Amygdala (tissue), 56 donors: ENCODE measurements at regions not wholly inside any gene's neighbourhood (a gene's known extent, or its start where the extent isn't known, plus 50 kb on each side); places are given as distances from the start of the nearest gene placed in this dataset.

Source experiments
- DNase-seq, 56 donors: peaks; one replicate each; lab custom pipeline; 2025; lab: John Stamatoyannopoulos, UW

DNA sequence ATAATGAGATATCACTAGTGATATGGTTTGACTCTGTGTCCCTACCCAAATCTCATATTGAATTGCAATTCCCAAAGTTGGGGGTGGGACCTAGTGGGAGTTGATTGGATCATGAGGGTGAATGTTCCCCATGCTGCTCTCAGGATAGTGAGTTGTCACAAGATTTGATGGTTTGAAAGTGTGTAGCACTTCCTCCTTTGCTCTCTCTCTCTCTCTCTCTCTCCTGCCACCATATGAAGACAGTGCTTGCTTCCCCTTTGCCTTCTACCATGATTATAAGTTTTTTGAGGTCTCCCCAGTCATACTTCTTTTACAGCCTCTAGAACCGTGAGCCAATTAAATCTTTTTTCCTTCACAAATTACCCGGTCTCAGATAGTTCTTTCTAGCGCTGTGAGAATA is 1002.0 kb upstream of the ADGRB3 start:
- DNase-seq = no peak

GRCh38 chr6:67630146-67630545 is 1004.9 kb upstream of the ADGRB3 start:
- DNase-seq = peak in 6 of 56 donors; percentile 1 to 26 (median 4)

DNA sequence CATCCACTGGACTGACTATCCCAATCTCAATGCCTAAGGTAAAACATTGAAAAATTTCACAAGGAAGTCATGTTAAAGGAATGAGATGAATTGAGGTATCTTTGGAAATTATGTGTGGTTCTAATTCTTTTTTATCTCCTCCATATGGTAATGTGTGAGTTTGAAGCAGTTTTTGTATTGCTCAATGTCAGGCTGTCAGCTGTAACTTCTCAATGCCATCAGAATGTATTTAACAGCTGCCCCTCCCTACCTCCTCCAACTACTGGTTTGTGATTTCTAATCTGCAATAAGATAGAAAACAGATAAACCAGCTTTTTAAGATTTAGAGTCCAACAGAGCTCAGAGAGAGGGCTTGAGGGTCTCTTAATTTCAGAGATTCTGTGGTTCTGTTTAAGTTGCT is 1005.8 kb upstream of the ADGRB3 start:
- DNase-seq = peak in 1 of 56 donors; percentile 3

- DNase-seq = no peak
These were observed 1019.3 kb upstream of the ADGRB3 start for GRCh38 chr6:67615796-67616195.

DNA sequence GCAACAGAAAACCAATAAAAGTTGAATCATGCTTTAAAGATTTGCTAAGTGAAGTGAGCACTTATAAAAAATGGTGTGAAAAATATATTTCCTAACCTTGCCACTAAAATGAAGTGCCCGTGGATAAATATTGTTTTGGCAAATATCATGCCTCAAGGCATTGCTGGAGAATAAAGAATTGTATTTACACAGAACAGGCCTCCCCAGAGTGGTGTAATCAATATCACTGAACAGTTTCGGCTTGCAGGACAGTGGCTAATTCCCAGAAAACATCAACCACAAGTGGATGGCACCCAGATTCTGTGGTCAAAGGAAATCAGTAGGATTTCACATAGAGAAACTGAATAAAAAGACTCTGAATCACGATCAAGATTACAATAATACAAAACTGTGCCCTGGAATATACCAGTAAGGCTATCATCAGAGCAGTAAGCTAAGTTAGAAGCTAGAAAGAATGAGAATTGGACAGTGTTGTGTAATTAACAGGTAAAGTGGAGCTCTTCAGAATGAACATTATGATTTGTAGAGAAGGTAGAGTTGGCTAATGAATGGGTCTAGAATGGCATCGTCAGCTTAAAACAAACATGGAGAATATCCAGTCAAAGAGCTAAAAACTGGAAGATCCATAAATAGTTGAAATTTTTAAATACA is 1026.9 kb upstream of the ADGRB3 start:
- DNase-seq = no peak

GRCh38 chr6:67606906-67607828 is 1027.9 kb upstream of the ADGRB3 start:
- no peak for DNase-seq

- DNase-seq = no peak
These were observed 1040.7 kb upstream of the ADGRB3 start for GRCh38 chr6:67594366-67594765.

DNA sequence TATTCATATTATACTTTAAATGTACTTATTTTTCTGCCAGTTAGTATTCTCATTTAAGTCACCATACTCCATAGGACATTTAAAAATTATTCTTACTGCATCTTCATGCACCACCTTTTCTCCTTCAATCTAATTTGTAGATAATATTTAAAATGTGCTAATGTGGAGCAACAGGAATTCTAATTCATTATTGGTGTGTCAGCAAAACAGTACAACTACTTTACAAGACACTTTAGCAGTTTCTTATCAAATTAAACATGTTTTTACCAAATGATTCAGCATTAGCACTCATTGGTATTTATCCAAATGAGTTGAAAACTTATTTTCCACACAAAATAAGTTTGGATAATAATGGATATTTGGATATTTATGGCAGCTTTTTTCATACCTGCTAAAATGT is 1041.8 kb upstream of the ADGRB3 start:
- no peak for DNase-seq

GRCh38 chr6:67591910-67592309 is 1043.2 kb upstream of the ADGRB3 start:
- DNase-seq = no peak

GRCh38 chr6:67567842-67568241 is 1067.2 kb upstream of the ADGRB3 start:
- no peak for DNase-seq

DNA sequence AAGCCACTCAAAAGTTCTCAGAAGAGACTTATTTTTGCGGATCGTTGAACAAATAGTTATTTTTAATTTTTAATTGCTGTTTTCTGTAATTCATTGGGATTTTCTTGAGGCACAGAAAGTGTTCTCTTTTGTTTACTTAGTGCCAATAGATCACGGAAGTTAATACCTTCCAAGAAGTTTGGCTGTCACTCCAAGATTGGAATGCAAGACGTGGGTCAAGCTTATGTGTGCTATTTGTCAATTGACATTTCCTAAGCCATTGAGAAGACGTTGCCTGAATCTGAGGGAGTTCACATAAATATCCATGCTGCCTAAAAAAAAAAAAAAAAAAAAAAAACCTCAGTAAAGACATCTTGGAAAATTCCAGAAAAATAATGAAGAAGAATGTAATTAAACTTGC is 1071.4 kb upstream of the ADGRB3 start:
- DNase-seq = no peak

DNA sequence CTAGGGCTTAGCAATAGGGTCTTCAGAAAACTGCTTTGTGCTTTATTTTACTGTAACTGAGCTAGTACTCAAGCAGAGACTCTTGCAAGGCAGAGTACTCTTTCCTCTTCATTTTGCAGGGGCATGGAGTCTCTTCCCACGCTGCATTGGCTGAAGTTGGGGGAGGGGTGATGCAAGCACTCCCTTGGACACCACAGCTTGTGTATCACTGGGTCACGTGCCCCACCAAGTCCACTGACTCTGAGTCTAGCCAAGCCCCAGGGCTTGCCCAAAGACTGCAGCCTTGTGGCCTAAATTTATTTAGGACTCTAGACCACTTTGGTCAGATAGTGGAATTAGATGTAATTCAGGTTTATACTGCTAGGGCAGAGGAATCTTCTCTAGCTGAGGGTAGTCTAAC is 1075.0 kb upstream of the ADGRB3 start:
- DNase-seq = no peak

- DNase-seq = no peak
These were observed 1076.1 kb upstream of the ADGRB3 start for GRCh38 chr6:67558985-67559384.

DNA sequence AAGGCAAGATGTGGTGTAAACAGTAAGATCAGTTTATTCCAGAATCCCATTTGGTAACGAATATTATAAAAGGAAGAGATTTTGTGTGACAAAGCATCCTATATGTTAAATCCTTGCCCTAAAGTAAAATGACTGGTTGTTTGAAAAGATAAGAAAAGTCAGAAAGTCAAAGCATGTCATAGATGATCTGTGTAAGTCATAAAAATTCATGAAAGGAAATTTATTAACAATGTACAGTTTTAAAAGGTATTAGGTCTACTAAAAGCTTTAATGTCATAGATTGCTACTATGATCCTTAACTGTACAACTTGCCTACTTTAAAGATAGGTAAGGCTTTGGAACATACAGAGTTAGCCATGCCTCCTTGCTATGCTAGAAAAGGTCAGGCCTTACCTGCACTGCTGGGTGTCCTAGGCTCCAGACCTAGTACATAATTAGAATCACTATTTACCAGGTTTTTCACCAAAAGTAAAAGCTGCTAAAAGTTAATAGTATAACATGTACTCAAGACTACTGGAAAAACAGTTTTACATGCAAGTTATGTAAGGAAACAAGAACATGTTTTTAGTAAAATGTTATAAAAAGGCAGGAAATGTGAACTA is 1090.1 kb upstream of the ADGRB3 start:
- DNase-seq = no peak

DNA sequence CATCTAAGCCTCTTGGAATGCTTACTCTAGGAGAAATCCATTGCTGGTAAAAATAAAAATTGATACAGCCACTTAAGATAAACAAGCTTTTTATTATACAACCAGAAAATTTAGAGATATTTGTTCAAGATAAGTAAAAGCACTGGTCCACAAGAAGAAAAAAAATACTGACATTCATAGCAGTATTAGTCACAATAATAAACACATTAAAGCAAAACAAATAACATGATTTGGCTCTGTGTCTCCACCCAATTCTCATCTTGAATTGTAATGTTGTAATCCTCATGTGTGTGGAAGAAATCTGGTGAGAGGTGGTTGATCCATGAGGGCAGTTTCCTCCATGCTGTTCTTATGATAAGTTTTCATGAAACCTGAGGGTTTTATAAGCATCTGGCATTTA is 1093.5 kb upstream of the ADGRB3 start:
- no peak for DNase-seq

DNA sequence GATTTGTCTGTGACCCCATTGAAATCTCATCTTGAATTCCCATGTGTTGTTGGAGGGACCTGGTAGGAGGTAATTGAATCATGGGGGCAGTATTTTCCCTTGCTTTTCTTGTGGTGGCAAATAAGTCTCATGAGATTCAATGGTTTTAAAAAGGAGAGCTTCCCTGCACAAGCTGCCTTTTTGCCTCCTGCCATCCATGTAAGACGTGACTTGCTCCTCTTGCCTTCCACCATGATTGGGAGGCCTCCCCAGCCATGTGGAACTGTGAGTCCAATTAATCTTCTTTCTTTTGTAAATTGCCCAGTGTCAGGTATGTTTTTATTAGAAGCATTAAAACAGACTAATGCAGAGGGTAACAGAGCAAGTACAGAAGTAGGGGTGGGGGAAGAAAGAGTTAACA is 1097.0 kb upstream of the ADGRB3 start:
- DNase-seq = no peak

DNA sequence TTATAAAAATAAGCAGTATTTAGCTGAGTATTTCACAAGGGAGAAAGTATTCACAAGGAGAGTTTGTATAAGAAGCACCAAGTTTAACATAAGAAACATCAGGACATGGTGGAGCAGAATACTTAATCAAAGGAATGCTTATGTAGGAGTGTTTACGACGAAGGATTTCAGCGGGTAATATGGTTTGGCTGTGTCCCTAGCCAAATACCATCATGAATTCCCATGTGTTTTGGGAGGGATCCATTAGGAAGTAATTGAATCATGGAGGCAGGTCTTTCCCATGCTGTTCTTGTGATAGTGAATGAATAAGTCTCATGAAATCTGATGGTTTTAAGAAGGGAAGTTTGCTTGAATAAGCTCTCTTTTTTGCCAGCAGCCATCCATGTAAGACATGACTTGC is 1099.1 kb upstream of the ADGRB3 start:
- no peak for DNase-seq

GRCh38 chr6:67506352-67506751 is 1128.7 kb upstream of the ADGRB3 start:
- no peak for DNase-seq

DNA sequence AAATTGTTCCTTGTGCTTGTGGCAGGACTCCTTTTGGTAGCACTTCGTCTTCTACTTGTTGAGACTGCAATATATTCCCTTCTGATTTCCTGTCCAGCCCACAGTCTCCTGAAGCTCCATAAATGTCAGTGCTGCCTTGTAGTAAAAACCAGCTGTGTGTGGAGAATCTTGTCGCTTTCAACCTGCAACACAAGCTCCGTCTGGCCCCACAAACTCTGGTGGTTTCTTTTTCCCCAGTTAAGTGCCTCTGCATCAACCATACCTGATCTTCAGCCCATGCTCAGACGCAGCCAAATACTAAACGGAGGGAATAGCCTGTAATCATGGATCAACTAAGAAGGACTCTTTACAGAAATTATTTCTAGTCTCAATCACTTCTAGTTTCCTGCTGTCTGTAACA is 1133.3 kb upstream of the ADGRB3 start:
- DNase-seq = no peak

GRCh38 chr6:67497749-67498148 is 1137.3 kb upstream of the ADGRB3 start:
- no peak for DNase-seq

- no peak for DNase-seq
These were observed 1138.9 kb upstream of the ADGRB3 start for GRCh38 chr6:67496191-67496590.

DNA sequence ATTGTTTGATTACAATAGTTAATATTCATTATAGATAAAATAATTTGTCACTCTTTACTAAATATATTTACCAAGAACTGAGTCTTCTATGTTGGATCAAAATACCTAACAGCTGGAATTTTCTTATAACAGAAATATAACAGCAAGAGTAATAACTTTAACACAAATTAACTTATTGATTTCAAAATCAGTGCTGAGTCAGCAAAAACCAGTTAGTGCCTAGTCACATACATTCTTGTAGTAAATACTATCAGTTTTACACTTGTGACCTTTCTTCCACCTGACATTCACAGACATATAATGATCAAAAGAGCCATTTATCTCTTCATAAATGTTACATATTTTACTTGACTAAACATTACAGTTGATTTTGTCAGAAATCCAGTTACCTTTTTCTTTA is 1141.4 kb upstream of the ADGRB3 start:
- no peak for DNase-seq
